T-helper 1 cell (primary cell): ENCODE measurements at regions not wholly inside any gene's neighbourhood (a gene's known extent, or its start where the extent isn't known, plus 50 kb on each side); places are given as distances from the start of the nearest gene placed in this dataset.

Experiments used
- DNase-seq, 5 donors: peaks; one replicate each; pipeline ENCODE4 v3.0.0-alpha.2; 2012 to 2020

DNA sequence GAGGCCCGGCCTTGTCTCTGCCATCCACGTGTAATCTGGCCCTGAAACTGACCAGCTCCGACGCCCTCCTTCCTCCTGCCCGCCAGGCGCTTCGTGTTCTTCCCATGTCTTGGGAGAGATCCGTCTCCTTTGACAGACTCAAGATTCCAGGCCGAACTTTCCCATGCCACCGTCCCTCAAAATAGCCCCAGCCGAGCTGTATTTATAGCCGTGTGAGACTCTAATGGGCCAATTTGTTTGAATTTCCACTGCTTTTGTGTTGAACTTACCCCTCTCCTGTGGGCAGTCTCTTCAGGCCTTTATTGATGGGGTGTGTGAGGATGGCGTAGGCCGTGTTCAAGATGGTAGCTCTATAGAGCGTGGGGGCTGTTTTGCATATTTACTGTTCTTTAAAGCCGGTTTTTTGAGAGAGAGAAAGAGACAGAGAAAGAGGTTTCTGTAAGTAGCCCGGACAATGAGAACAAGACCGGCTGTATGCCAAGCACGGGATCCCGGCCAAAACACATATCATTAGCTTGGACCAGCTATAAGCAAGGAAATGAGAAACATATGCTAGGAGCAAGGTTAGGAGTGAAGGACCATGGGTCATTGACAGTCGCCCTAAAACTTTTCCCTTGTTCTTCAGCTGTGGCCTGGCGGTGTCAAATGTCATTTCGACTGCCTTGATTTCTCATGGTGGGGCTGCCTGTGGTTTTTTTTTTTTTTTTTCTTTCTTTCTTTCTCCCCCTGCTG lies 124.5 kb upstream of the ZFHX3 start:
- no peak for DNase-seq

DNA sequence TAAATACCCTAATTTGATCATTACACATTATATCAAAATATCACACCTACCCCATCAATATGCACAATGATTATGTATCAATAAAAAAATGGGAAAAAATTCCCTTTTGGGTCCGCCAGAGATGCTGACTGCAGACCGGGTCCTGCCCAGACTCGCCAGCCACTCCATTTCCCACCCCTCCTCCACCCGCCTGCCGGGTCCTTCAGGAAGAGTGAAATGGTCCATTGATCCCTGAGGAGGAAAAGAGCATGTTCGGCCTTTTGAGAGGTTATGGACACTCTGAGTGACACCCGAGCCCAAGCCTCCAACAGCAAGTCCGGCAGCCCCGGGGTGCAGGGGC lies 123.9 kb upstream of the ZFHX3 start:
- no peak for DNase-seq

DNA sequence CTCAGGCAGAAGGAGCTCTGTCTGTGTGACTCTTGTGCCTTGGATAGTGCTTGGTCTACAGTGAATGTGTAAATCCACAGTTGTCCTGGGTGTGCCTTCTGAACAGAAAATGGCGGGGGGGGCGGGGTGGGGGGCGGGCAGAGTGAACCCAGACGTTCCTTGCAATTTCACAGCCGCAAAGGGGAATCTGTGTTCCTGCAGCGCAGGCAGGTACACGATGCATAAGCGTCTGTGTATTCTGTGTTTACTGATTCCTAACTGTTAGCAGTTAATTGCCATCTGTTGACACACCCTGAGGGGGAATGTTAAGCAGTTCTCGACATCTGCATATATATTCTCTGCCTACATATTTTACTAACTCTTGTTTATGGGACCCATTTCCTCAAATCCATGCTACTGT lies 123.5 kb upstream of the ZFHX3 start:
- no peak for DNase-seq

DNA sequence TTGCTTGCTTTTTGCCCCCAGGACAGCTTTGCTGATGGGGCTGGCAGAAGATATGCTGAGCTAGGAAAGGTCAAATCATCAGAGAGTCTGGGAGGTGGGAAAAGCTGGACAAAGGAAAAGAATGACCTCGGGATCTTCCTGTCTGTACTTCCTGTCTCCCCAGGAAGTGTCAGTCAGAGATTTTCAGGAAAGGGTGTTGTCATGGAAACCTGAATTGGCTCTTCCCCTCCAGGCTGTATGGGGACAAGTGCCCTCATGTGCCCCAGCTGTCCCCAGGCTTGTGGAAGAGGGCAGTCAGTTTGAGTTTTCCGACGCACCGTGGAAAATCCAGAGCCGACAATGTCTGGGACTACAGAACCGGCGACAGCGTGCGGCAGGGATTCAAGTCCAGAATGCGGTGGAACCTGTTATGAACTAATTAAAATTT lies 122.7 kb upstream of the ZFHX3 start:
- DNase-seq = no peak

GRCh38 chr16:73166947-73167550 lies 119.1 kb upstream of the ZFHX3 start:
- no peak for DNase-seq

DNA sequence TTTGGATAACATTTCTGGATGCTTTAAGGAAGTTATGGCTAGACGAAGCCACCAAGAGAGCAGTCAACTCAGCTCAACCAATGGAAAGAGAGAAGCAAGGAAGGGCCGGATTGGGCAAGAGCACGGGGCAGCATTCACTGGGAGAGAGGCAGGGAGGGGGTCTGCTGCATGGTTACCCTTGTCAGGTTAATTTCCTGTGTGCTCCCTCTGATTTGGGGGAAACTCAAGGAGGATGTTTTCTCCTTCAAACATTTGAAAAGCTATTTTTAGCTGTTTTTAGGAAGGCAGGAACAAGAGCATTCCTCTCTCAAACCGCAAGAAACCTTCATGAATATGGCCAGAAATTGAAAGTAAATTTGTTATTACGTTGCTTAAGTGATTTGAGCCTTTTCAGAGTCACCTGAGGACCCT lies 118.5 kb upstream of the ZFHX3 start:
- no peak for DNase-seq

DNA sequence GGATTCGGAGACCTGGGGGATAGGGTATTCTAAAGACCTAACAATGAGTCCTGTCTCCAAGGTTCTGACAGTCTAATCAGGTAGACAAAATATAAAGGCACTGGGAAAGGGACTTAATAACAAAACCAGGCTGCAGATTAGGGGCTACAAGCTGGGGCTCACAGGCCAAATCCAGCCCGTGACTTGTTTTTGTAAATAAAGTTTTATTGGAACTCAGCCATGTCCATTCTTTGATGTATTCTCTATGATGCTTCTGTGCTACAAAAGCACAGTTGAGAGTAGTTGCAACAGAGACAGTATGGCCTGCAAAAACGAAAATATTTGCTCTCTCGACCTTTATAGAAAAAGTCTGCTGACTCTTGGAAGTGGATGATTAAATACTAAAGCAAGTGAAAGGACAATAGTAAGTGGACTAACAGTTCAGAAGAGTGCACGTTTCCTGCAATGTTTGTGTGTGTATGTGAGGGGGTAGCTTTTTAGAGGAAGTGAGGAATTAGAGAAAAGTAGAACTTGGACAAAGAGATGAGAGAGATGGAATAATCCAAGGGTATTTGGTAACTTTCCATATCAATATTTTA lies 115.4 kb upstream of the ZFHX3 start:
- DNase-seq = no peak

DNA sequence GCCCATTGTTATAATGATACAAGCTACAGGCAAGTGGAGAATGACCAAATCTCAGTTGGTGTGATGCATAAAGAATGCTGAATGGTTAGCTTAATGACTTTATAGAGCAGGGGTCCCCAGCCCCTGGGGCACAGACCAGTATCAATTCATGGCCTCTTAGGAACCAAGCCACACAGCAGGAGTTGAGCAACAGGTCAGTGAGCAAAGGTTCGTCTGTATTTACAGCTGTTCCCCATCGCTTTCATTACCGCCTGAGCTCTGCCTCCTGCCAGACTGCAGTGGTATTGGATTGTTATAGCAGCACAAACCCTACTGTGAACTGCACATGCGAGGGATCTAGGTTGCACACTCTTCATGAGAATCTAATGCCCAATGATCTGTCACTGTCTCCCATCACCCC lies 114.0 kb upstream of the ZFHX3 start:
- no peak for DNase-seq

- DNase-seq = no peak
Measured at GRCh38 chr16:73159296-73159695, 111.4 kb upstream of the ZFHX3 start.

DNA sequence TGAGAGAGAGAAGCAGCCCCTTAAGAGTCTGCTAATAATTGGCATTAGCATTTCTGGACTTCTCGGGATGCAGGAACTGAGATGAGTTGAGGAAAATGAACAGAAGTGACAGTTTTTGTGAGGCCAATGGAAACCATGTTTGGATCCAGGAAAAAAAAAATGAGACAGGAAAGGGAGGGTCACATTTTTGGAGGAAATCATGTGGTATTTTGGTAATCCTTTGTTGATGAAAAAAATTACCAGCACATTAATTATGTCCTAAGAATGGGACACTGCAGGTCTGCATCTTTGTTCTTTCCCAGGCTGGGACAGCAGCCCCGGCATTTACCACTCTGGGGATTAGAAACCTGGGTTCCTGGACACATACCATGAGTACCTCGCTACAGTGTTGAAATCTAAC lies 109.9 kb upstream of the ZFHX3 start:
- DNase-seq = no peak

DNA sequence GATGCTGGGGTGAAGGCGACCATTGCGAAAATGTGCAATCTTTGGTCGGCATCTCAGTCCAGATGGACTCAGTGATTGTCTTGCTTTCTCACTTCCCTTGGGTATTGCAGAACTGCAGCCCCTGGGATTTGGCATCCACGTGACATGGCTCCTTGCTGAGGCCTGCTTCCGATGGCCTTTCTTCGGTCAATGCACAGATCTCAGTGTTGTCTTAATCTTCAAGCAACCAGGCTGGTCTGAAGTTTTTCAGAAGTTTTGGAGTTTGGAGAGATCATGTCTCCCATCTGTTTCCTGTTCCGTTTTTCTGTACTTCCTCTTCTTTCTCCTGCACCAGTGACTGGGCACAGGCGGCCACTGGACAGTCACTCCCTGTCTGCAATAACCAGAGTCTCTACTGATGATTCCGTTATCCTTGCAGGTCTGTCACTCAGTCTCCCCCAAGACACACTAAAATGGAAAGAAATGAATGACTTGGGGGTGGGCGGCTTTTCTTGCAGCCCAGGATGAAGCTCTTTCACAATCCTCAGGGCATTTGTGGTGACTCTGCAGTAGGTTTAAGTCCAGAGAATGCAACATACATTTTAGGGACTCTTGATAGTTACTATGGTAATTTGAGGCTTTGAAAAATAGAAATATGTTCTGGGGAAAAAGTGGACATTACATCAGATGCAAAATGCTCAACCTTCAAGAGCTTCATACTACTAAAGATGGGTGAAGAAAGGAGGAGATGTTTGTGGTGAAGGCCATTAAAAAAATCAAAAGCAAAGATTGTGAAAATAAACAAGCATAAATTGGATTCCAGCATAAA lies 106.3 kb upstream of the ZFHX3 start:
- no peak for DNase-seq

GRCh38 chr16:73152386-73153125 lies 104.6 kb upstream of the ZFHX3 start:
- DNase-seq = no peak

GRCh38 chr16:73151941-73152340 lies 104.0 kb upstream of the ZFHX3 start:
- no peak for DNase-seq

GRCh38 chr16:73151225-73151624 lies 103.3 kb upstream of the ZFHX3 start:
- no peak for DNase-seq

DNA sequence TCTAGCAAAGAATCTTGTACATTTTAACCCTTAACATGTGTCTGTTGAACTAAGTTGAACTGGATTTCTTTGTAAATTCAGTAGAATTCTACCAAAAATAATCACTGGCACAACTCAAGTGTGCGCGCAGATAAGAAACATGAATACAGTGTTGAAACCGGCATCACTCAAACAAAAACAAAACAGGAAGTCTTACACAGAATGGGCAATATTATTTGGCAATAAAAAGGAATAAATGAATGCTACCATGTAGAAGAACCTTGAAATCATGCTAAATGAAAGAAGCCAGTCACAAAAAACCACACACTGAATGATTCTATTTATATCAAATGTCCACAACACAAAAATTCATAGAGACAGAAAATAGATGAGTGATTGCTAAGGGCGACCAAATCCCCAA lies 102.9 kb upstream of the ZFHX3 start:
- no peak for DNase-seq

DNA sequence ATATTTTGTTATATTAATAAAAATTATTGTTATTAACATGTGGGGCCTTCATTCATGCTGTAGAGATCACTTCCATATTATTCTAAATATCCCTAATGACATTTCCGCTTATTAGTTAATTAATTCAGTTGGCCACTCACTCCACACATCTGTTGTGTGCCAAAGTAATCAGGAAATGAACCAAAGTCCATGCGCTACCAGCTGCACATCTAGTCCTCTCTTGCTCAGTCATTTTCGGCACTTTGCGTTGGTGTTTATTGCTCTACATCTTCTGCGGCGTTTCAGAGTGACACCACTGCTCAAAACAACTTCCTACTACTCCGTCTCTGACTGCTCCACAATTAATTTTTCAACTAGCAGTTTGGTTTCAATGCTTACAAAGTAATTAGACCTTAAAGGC lies 101.4 kb upstream of the ZFHX3 start:
- no peak for DNase-seq

DNA sequence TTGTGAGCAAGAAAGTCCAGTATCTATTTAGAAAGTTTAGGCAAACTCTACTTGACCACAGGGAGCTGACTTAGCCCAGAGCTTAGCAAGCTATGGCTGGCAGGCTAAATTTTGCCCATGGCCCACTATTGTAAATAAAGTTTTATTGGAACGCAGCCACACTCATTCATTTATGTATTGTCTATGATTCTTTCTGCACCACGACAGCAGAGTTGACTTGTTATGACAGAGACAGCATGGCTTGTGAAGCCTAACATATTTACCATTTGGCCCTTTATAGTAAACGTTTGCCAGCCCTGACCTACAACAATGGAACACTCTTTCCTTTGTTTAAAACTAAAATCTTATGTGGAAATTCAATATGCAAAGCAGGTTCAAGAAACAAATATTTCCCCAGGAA lies 100.0 kb upstream of the ZFHX3 start:
- DNase-seq = no peak

DNA sequence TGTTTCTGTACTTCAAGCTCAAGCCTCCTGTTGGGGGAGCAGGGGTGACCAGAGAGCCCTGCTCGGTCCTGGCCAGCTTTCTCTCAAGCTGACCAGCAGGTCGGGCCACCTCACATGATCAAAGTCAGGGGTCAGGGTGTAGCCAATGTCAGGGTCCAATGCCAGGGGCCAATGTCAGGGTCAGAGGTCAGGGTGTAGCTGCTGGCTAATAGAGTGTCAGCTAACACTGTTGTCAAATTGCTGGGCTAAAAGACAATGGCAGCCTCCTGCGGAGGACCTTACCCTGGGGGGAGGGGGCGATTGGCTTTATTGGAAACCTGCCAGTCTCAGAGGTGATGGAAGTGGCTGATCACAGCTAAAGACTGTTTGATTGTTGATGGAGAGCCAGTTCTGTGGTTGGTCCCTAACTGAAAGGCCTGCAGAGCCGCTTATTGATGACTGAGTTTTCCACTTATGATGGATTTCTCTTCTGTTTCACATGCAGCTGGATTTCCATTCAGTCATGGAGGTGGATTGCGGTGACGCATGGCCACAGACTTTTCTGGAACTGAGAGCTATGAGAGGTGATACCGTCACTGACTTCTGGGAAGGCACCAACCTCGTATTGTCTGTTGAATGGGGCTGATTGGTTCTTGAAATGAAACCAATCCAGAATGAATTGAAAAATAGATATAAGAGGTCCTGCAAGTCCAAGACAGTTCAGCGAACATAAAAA lies 97.4 kb upstream of the ZFHX3 start:
- DNase-seq = no peak

DNA sequence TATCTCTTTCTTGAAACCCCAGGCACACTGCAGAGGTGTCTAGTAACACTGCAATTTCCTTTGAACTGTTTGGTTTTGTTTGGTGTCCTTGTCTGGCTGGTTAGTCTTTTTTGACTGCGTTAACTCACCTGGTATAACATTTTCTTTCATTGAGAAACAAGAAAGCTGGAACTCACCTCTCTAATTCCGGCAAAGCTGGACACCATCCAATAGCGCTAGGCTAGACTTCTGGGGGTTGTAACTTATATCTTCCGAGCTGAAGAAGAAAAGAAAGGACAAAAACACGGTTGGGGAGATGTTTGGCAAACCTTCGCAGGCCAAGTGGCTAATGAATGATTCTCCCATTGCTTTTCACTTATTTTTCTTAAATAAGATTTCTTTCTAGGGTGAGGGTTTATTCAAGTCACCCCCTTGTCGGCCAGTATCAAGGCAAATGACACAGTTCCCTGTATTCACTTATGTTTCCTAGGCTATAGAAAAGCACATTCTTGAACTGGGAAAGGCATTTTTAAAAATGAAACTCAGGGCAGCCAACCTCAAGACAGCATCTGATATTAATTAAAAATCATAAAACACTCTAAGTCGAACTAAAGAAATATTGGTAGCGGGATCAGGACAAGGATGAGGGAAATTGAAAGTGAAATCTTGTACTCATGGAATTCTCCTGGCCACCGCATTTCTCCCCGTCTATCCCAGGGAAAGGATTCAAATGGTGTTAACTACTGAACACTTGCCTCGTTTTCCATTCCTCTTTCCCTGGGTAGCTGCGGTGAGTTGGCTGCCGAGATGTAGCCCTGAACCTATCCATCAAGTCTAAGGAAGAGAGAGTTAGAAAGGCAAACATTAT lies 95.9 kb upstream of the ZFHX3 start:
- no peak for DNase-seq

DNA sequence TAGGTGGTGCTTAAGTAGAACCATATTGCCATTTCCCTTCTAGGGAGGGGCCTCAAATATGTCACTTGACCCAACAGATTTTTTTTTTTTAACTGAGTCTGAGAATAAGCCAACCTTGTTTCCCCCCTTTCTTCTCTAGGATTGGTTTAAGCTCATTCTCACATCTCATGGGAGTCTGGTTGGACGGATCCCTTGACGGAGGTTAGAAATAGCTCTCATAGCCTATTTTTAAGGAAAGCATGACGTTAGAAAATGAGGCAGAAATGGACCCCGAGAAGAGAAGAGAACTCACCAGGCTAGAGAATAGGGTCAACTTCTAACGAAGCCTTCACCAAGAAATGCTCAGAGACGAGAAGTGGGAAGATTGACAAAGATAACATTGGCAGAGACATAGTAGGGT lies 95.1 kb upstream of the ZFHX3 start:
- no peak for DNase-seq
